Nephron (organoid): ENCODE measurements at regions not wholly inside any gene's neighbourhood (a gene's known extent, or its start where the extent isn't known, plus 50 kb on each side); places are given as distances from the start of the nearest gene placed in this dataset.

Source experiments
- H3K27ac Mint-ChIP-seq, 3 experiments: 2 replicates each; pipeline ENCODE4 v1.8.0; 2020; ENCODE audit warnings: mixed read lengths in 3 of 3, mild to moderate bottlenecking in 2 of 3, moderate library complexity in 1 of 3
- H3K27me3 Mint-ChIP-seq: 2 replicates; pipeline ENCODE4 v1.8.0; 2021; ENCODE audit warnings: low read depth, mild to moderate bottlenecking, moderate library complexity, mixed read lengths
- H3K36me3 Mint-ChIP-seq: 2 replicates; pipeline ENCODE4 v1.8.0; 2020; ENCODE audit warnings: low read depth, mixed read lengths
- H3K4me1 Mint-ChIP-seq: 2 replicates; pipeline ENCODE4 v1.8.0; 2020; ENCODE audit warnings: mixed read lengths
- H3K4me3 Mint-ChIP-seq, 3 experiments: 2 replicates each; pipeline ENCODE4 v1.8.0; 2020; ENCODE audit warnings: mild to moderate bottlenecking in 3 of 3, mixed read lengths in 3 of 3, moderate library complexity in 2 of 3
- H3K9me3 Mint-ChIP-seq: 2 replicates; pipeline ENCODE4 v1.8.0; 2020; ENCODE audit warnings: mixed read lengths
- CTCF ChIP-seq, 3 experiments: fragments of 200-600 bp; sonication (generic); IDR thresholded peaks; one replicate each; pipeline ENCODE4 v1.5.0; 2021; ENCODE audit warnings: antibody characterized with exemption in 3 of 3; ENCODE audit not compliant: unreplicated experiment in 3 of 3

GRCh38 chr17:72514321-72514861 lies 393.6 kb downstream of the SOX9 start:
- H3K4me3 Mint-ChIP-seq, result no peak overlapping the region
- H3K4me1 Mint-ChIP-seq, result peaks cover 71% of the 10 kb centered on the region
- H3K36me3 Mint-ChIP-seq, result no peaks in the 10 kb centered on the region
- H3K27me3 Mint-ChIP-seq, result peaks cover 27% of the 10 kb centered on the region
- TF ChIP-seq CTCF (IDR thresholded peaks at IDR 0.05; ENCODE audit: unreplicated experiment in 3 of 3), result no peak
- H3K27ac Mint-ChIP-seq, result peak overlapping the region; percentile 49 to 83 (median 60)
- no peaks in the 10 kb centered on the region for H3K9me3 Mint-ChIP-seq

- Mint-ChIP-seq H3K4me3 (no peak overlapping the region), H3K27ac (peak overlapping the region; percentile 49 to 83 (median 60)), H3K9me3 (no peaks in the 10 kb centered on the region), H3K36me3 (no peaks in the 10 kb centered on the region), H3K27me3 (peaks cover 30% of the 10 kb centered on the region), H3K4me1 (peaks cover 71% of the 10 kb centered on the region)
- TF ChIP-seq CTCF (IDR thresholded peaks at IDR 0.05; ENCODE audit: unreplicated experiment in 3 of 3), result no peak
Observed at GRCh38 chr17:72514891-72515290, 394.1 kb downstream of the SOX9 start.

- Mint-ChIP-seq H3K9me3 (no peaks in the 10 kb centered on the region), H3K4me3 (no peak overlapping the region), H3K27me3 (peaks cover 26% of the 10 kb centered on the region), H3K4me1 (peaks cover 65% of the 10 kb centered on the region), H3K27ac (peak overlapping the region; percentile 49 to 83 (median 60)), H3K36me3 (no peaks in the 10 kb centered on the region)
- no peak for TF ChIP-seq CTCF (IDR thresholded peaks at IDR 0.05; ENCODE audit: unreplicated experiment in 3 of 3)
Observed at GRCh38 chr17:72515291-72516065, 394.7 kb downstream of the SOX9 start.

- H3K36me3 Mint-ChIP-seq, result no peaks in the 10 kb centered on the region
- peaks cover 51% of the 10 kb centered on the region for H3K4me1 Mint-ChIP-seq
- TF ChIP-seq CTCF (IDR thresholded peaks at IDR 0.05; ENCODE audit: unreplicated experiment in 3 of 3), result no peak
- peak overlapping the region; percentile 23 to 83 (median 38) for H3K27ac Mint-ChIP-seq
- H3K9me3 Mint-ChIP-seq, result no peaks in the 10 kb centered on the region
- H3K4me3 Mint-ChIP-seq, result no peak overlapping the region
- H3K27me3 Mint-ChIP-seq, result peaks cover 21% of the 10 kb centered on the region
Observed at GRCh38 chr17:72516772-72517399, 396.1 kb downstream of the SOX9 start.

GRCh38 chr17:72517413-72518158 lies 396.8 kb downstream of the SOX9 start:
- TF ChIP-seq CTCF (IDR thresholded peaks at IDR 0.05; ENCODE audit: unreplicated experiment in 3 of 3), result no peak
- H3K4me3 Mint-ChIP-seq, result no peak overlapping the region
- peak overlapping the region; percentile 80 to 86 (median 83) for H3K27ac Mint-ChIP-seq
- no peaks in the 10 kb centered on the region for H3K9me3 Mint-ChIP-seq
- H3K36me3 Mint-ChIP-seq, result no peaks in the 10 kb centered on the region
- peaks cover 51% of the 10 kb centered on the region for H3K4me1 Mint-ChIP-seq
- H3K27me3 Mint-ChIP-seq, result peaks cover 21% of the 10 kb centered on the region
